Endodermal cell (in vitro differentiated cells): ENCODE measurements at regions not wholly inside any gene's neighbourhood (a gene's known extent, or its start where the extent isn't known, plus 50 kb on each side); places are given as distances from the start of the nearest gene placed in this dataset.

Experiments used
- DNase-seq: peaks from one replicate; pipeline ENCODE4 v3.0.0-alpha.2; 2017
- H3K27ac ChIP-seq: 2 replicates; pipeline ENCODE4 v1.5.1; 2013; ENCODE audit warnings: mild to moderate bottlenecking, low read depth, low read length, moderate library complexity
- H3K27me3 ChIP-seq: 2 replicates; pipeline ENCODE4 v1.6.1; 2013; ENCODE audit warnings: mild to moderate bottlenecking, low read length, moderate library complexity; ENCODE audit not compliant: insufficient read depth, control insufficient read depth, poor library complexity, severe bottlenecking
- H3K36me3 ChIP-seq: 2 replicates; pipeline ENCODE4 v1.7.0; 2013; ENCODE audit warnings: mild to moderate bottlenecking, low read length, moderate library complexity; ENCODE audit not compliant: control insufficient read depth, insufficient read depth
- H3K4me1 ChIP-seq: one replicate; pipeline ENCODE4 v1.7.0; 2013; ENCODE audit warnings: low read length; ENCODE audit not compliant: control insufficient read depth, insufficient read depth
- H3K4me3 ChIP-seq: 2 replicates; pipeline ENCODE4 v1.5.1; 2013; ENCODE audit warnings: mild to moderate bottlenecking, low read length, moderate library complexity
- H3K9ac ChIP-seq: 2 replicates; pipeline ENCODE4 v1.6.1; 2013; ENCODE audit warnings: mild to moderate bottlenecking, low read length, moderate library complexity; ENCODE audit not compliant: poor library complexity, severe bottlenecking; ENCODE audit errors: extremely low read depth
- H3K9me3 ChIP-seq: 2 replicates; pipeline ENCODE4 v1.6.1; 2013; ENCODE audit warnings: mild to moderate bottlenecking, low read length, moderate library complexity; ENCODE audit not compliant: control insufficient read depth
- H3K27ac Mint-ChIP-seq: 2 replicates; pipeline ENCODE4 v1.8.0; 2020; ENCODE audit warnings: mixed read lengths
- H3K27me3 Mint-ChIP-seq: 2 replicates; pipeline ENCODE4 v1.8.0; 2021; ENCODE audit warnings: mild to moderate bottlenecking, mixed read lengths; ENCODE audit not compliant: insufficient read depth
- H3K36me3 Mint-ChIP-seq: 2 replicates; pipeline ENCODE4 v1.8.0; 2020; ENCODE audit warnings: low read depth, mixed read lengths
- H3K4me1 Mint-ChIP-seq: 2 replicates; pipeline ENCODE4 v1.8.0; 2020; ENCODE audit warnings: mixed read lengths
- H3K4me3 Mint-ChIP-seq: 2 replicates; pipeline ENCODE4 v1.8.0; 2020; ENCODE audit warnings: mild to moderate bottlenecking, moderate library complexity, mixed read lengths
- H3K9me3 Mint-ChIP-seq: 2 replicates; pipeline ENCODE4 v1.8.0; 2020; ENCODE audit warnings: mild to moderate bottlenecking, mixed read lengths
- WGBS, 2 experiments: methylation state at CpG; one replicate each; pipeline versions ENCODE4 v1.1.5 to v1.1.7; 2013; ENCODE audit warnings: missing lambda C conversion rate in 2 of 2, mixed read lengths in 1 of 2; ENCODE audit not compliant: insufficient coverage in 1 of 2, insufficient read length in 1 of 2; 5-methylcytosine and 5-hydroxymethylcytosine counted together
- TF ChIP-seq, protein P1 (sequence below): fragments of 200-600 bp; sonication (generic); conservative IDR thresholded peaks from 2 replicates; pipeline ENCODE4 v1.5.0; 2021; ENCODE audit warnings: antibody characterized with exemption, mild to moderate bottlenecking

DNA sequence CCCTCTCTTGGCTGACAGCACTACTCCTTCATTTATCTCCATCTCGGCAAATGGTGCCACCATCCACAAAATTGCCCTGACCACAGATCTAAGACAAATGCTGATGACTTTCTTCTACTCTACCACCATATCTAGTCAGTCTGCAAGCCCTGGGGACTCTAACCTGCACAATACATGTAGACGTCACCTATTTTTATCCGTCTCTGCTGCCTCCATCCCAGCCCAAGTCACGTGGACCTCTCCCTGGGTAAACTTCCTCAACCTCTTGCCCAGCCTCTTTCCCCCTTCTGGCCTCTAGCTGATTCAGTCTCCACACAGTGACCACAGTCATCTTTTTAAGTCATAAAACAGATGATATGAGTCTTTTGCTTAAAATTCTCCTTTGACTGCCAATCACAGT, 1203.0 kb downstream of the AACS start:
- TF ChIP-seq, protein P1, sequence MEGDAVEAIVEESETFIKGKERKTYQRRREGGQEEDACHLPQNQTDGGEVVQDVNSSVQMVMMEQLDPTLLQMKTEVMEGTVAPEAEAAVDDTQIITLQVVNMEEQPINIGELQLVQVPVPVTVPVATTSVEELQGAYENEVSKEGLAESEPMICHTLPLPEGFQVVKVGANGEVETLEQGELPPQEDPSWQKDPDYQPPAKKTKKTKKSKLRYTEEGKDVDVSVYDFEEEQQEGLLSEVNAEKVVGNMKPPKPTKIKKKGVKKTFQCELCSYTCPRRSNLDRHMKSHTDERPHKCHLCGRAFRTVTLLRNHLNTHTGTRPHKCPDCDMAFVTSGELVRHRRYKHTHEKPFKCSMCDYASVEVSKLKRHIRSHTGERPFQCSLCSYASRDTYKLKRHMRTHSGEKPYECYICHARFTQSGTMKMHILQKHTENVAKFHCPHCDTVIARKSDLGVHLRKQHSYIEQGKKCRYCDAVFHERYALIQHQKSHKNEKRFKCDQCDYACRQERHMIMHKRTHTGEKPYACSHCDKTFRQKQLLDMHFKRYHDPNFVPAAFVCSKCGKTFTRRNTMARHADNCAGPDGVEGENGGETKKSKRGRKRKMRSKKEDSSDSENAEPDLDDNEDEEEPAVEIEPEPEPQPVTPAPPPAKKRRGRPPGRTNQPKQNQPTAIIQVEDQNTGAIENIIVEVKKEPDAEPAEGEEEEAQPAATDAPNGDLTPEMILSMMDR: no peak
- H3K4me1 ChIP-seq: no peaks in the 10 kb centered on the region
- H3K27me3 Mint-ChIP-seq: no peaks in the 10 kb centered on the region
- no peak overlapping the region for H3K4me3 Mint-ChIP-seq
- no peaks in the 10 kb centered on the region for H3K9me3 Mint-ChIP-seq
- DNase-seq: no peak
- no peak overlapping the region for H3K4me3 ChIP-seq
- H3K36me3 Mint-ChIP-seq: no peaks in the 10 kb centered on the region
- H3K36me3 ChIP-seq: no peaks in the 10 kb centered on the region
- H3K9ac ChIP-seq: no peak overlapping the region
- no peaks in the 10 kb centered on the region for H3K9me3 ChIP-seq
- no peak overlapping the region for H3K27ac ChIP-seq
- H3K27ac Mint-ChIP-seq: no peak overlapping the region
- no peaks in the 10 kb centered on the region for H3K27me3 ChIP-seq
- H3K4me1 Mint-ChIP-seq: no peaks in the 10 kb centered on the region
- 90 to 100% methylated on average over 2 to 4 of the region's 4 CpGs for WGBS, 2 experiments

DNA sequence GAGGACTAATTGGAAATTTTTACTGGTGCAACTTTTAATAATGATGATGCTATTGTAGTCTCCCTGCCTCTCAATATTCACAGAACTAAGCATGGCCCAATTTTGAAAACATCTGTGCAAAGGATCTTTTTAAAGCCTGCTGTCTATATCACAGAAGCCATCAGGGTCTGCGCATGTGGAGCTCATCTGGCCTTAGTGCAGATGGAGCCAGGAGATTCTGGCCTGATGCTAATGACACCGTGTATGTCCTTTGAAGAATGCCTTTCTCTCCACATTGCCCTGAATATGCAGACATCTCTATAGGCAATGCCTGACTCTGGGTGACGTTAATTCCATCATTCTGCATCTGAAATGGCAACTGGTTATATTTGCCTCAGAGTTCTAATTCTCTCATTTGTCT, 1205.9 kb downstream of the AACS start:
- no peak overlapping the region for H3K4me3 Mint-ChIP-seq
- H3K4me1 Mint-ChIP-seq: no peaks in the 10 kb centered on the region
- H3K4me1 ChIP-seq: no peaks in the 10 kb centered on the region
- no peak overlapping the region for H3K27ac Mint-ChIP-seq
- TF ChIP-seq, protein P1: no peak
- H3K9me3 Mint-ChIP-seq: no peaks in the 10 kb centered on the region
- no peaks in the 10 kb centered on the region for H3K36me3 ChIP-seq
- no peak overlapping the region for H3K4me3 ChIP-seq
- no peak overlapping the region for H3K9ac ChIP-seq
- H3K27me3 ChIP-seq: no peaks in the 10 kb centered on the region
- 80 to 86% methylated on average over 3 of the region's 3 CpGs for WGBS, 2 experiments
- H3K9me3 ChIP-seq: no peaks in the 10 kb centered on the region
- no peaks in the 10 kb centered on the region for H3K27me3 Mint-ChIP-seq
- DNase-seq: no peak
- no peaks in the 10 kb centered on the region for H3K36me3 Mint-ChIP-seq
- H3K27ac ChIP-seq: no peak overlapping the region

DNA sequence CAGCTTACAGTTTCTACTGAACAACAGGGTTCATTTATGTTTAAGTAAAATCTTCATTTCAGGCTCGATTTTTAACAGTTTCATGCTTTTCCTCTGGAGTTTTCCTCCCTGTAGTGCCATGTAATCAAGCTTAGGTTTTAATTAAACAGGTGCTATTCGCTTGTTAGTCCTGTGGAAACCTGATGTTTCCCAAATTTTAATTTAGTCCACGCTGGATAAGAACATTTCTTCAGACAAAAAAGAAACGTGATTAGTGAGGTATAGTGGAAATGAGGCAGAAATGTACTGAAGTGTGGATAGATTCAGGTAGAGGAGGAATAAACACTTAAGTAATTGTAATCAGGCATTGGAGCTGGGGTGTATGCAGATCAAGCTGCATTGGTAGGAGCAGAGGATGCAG, 1217.5 kb downstream of the AACS start:
- Mint-ChIP-seq H3K9me3 (peaks cover 9% of the 10 kb centered on the region), H3K36me3 (no peaks in the 10 kb centered on the region), H3K4me1 (no peaks in the 10 kb centered on the region), H3K4me3 (no peak overlapping the region), H3K27ac (no peak overlapping the region), H3K27me3 (no peaks in the 10 kb centered on the region)
- WGBS, 2 experiments: 84% methylated on average over 4 of the region's 4 CpGs
- Histone ChIP-seq H3K27me3 (no peaks in the 10 kb centered on the region), H3K9me3 (no peaks in the 10 kb centered on the region), H3K4me3 (no peak overlapping the region), H3K4me1 (no peaks in the 10 kb centered on the region), H3K36me3 (no peaks in the 10 kb centered on the region), H3K9ac (no peak overlapping the region), H3K27ac (no peak overlapping the region)
- no peak for DNase-seq
- TF ChIP-seq, protein P1: no peak
